ENCODE measurements at regions not wholly inside any gene's neighbourhood (a gene's known extent, or its start where the extent isn't known, plus 50 kb on each side); places are given as distances from the start of the nearest gene placed in this dataset.
"Not testable (repeated sequence)": the region's sequence is repeated elsewhere in the genome, so short reads cannot be mapped to it uniquely, and the experiment has no call there.

DNA sequence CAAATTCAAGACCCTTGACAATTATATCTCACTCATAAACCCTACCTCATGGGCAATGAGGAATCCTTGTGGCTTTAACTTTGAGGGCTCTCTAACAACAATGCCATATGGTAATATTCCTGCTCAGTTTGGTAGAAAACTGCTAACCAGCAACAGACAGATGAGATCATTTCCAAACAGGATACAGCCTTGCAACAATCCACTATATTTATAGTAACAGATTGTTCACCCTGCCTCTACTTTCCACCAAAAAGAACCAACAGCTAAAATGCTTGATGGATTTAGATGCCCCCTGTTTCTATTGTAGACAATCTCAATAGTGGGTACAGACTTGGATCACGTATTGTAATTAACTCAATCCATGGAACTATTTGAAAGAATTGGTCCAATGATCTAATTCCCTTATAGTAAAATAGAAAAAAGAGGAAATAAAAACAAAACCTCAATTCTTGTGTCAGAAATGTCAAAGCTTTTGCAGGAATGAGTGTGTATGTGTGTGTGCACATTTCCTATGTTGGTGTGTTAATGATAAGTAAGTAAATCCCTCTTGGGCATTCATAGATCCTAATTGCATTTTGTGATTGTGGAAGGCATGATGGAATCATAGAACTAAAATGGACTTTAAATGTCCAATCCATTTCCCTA is 100.0 kb upstream of the EDEM3 start:
- no peak for DNase-seq (ENCODE audit: low read depth)

DNA sequence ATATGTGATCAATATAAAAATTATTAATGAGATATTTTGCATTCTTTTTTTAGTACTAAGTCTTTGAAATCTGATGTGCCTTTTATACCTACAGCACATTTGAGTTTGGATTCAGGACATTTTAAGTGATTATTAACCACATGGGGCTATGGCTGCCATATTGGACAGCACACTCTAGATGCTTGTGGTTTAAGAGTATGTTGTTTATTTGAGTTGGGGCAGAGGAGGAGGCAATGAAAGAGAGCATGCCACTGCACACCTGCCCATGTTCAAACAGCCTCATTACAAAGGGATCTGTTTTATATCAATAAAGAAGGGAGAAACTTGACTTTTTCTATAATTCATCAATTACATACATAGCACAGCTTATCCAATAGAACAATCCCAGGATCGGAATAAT is 99.4 kb upstream of the EDEM3 start:
- DNase-seq (ENCODE audit: low read depth), result no peak

GRCh38 chr1:184851822-184852746 is 97.4 kb upstream of the EDEM3 start:
- DNase-seq (ENCODE audit: low read depth), result no peak

- DNase-seq (ENCODE audit: low read depth), result peak; percentile 12
Observed at GRCh38 chr1:184843732-184844495, 89.3 kb upstream of the EDEM3 start.

- DNase-seq (ENCODE audit: low read depth), result no peak
Observed at GRCh38 chr1:184840596-184840995, 85.9 kb upstream of the EDEM3 start.

- no peak for DNase-seq (ENCODE audit: low read depth)
Observed at GRCh38 chr1:184838504-184838951, 83.9 kb upstream of the EDEM3 start.

- DNase-seq (ENCODE audit: low read depth), result no peak
Observed at GRCh38 chr1:184836934-184837895, 82.6 kb upstream of the EDEM3 start.

GRCh38 chr1:184836141-184836540 is 81.5 kb upstream of the EDEM3 start:
- no peak for DNase-seq (ENCODE audit: low read depth)

- DNase-seq (ENCODE audit: low read depth), result not testable (repeated sequence)
Observed at GRCh38 chr1:184833994-184834393, 79.3 kb upstream of the EDEM3 start.

DNA sequence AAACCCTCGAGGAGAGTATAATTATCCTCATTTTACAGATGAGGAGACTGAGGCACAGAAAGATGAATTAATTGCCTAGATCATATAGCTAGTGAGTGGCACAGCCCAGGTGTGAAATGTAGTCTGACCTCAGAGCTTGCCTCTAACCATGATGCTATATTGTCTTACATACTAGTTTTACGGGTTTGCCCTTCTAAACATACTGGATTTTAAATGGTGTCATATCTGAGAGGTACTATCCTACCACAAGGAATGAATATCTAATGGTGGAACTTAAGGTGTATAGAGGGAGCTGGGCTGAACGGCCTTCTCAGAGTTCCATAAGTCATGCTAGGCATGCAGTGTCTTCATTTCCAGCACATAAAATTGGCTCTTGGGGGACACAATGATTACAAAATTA is 77.9 kb upstream of the EDEM3 start:
- no peak for DNase-seq (ENCODE audit: low read depth)

DNA sequence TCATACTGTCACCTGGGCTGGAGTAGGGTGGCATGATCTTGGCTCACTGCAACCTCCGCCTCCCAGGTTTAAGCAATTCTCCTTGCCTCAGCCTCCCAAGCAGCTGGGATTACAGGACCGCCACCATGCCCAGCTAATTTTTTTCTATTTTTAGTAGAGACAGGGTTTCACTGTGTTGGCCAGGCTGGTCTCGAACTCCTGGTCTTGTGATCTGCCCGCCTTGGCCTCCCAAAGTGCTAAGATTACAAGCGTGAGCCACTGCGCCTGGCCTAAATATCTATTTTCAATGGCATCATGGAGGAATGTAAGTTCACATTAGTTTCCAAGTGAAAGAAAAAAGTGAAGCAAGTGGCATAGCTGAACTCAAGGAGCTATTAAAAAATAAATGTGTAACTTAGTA is 74.8 kb upstream of the EDEM3 start:
- DNase-seq (ENCODE audit: low read depth), result not testable (repeated sequence)

DNA sequence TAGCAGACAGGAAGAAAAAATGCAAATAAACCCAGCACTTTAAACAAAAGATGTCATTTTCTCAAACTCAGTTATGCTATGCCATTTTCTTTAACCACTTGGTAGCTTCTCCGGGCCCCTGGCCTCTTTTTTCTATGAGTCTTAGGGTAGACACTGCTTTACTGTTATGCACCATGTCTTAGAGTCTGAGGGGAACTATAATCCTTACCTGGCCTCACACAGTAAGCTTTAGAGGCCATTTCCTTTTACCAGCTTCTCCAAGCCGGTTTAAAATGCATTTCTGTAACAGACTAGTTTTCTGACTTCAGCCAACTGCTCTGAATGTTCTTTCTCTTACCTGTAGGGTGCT is 73.7 kb upstream of the EDEM3 start:
- DNase-seq (ENCODE audit: low read depth), result no peak

GRCh38 chr1:184827600-184828368 is 73.1 kb upstream of the EDEM3 start:
- DNase-seq (ENCODE audit: low read depth), result no peak

- DNase-seq (ENCODE audit: low read depth), result no peak
Observed at GRCh38 chr1:184826001-184826400, 71.3 kb upstream of the EDEM3 start.

- no peak for DNase-seq (ENCODE audit: low read depth)
Observed at GRCh38 chr1:184825571-184825970, 70.9 kb upstream of the EDEM3 start.

DNA sequence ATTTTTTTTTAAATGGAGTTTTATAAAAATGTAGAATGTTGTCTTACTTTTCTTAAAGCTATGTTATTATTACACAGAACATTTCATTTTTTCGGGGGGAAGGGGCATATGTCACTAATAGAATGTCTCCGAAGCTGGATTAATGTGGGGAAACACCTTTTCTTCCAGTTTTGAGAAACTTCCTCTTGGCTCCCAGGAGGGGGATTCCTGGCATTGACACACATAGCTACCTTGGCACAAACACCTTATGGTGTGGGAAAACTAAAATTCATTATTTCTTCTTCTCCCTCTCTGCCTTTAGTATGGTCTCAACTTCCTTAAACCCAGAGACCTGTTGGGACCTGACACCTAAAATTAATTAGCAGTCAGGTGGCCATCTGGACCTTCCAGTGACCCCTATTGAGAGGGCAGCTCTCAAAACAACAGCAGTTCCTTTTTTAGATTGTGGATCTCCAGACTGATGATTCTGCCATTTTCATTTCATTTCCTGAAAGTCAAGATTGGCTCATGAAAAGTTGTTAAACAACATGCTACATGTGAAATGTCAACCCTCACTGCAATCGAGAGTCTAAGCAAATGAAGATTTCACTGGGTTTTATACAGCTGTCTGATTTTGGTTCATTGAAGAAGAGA is 70.1 kb upstream of the EDEM3 start:
- DNase-seq (ENCODE audit: low read depth), result no peak

DNA sequence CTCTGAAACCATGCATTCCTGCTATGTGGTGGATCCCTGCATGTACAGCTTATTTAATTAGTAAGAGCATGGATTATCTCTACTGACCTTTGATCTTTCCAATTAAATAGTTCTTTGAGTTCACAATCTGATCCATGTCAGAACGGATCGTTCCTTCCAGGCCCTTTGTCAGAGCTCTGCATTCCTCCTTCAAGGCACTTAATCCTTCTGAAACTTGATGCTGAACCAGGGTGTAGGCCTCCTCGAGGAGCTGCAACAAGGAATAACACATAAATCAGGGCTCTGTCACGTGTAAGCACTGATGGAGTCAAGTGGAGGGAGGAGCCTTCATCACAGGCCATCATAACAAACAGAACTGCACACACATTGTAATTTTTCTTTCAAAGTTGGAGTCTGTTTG is 68.4 kb upstream of the EDEM3 start:
- no peak for DNase-seq (ENCODE audit: low read depth)

DNA sequence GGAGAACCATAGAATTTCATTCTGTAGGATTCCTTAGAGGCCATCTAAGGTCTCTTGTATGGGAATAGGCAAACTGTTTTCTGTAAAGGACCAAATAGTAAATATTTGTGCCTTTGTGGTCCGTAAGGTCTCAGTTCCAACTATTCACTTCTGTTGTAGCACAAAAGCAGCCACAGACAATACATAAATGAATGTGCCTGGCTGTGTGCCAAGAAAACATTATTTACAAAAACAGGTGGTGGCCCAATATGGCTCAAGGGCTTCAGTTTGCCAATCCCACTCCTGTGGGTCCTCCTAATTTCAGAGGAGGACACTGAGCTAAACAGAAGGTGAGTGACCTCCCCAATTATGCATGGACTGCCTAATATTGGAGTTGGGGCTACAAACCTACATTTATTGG is 67.6 kb upstream of the EDEM3 start:
- DNase-seq (ENCODE audit: low read depth), result no peak

GRCh38 chr1:184821658-184822057 is 67.0 kb upstream of the EDEM3 start:
- DNase-seq (ENCODE audit: low read depth), result no peak

DNA sequence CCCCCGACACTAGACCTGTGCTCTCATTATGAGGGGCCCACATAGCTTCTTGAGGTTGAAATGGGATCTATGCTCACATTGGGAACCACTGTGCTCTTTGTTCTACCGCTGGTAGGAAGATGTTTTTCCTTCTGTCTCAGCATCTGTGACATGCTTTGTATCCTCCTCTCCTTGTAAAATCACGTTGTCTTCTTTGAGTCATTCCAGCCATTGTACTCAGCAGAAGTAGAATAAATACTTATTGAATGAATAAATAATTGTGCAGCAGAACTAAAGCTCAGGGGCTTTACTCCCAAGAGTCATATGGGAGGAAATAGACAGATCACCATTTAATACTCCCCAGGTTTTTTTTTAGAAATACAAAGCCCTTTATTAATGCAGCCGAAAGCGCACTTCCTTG is 66.3 kb upstream of the EDEM3 start:
- DNase-seq (ENCODE audit: low read depth), result no peak
